ENCODE measurements at regions not wholly inside any gene's neighbourhood (a gene's known extent, or its start where the extent isn't known, plus 50 kb on each side); places are given as distances from the start of the nearest gene placed in this dataset.

- TF ChIP-seq CTCF (IDR thresholded peaks at IDR 0.05; ENCODE audit: low read depth, low read length) (no peak), MYC (IDR thresholded peaks at IDR 0.05; ENCODE audit: low read depth, low read length) (no peak), POLR2A (IDR thresholded peaks at IDR 0.05; ENCODE audit: extremely low read depth, insufficient read length) (no peak)
Observed at GRCh38 chr5:85049020-85049419, 664.3 kb upstream of the EDIL3 start.

Measured in NB4 (cell line).